Thyroid gland (tissue), 4 donors: ENCODE measurements at regions not wholly inside any gene's neighbourhood (a gene's known extent, or its start where the extent isn't known, plus 50 kb on each side); places are given as distances from the start of the nearest gene placed in this dataset.

Experiments
- POLR2A ChIP-seq, 2 donors: fragments of 450-650 bp; IDR thresholded peaks; one replicate each; pipeline ENCODE4 v1.6.1; 2017; ENCODE audit warnings: antibody characterized with exemption in 2 of 2, mild to moderate bottlenecking in 2 of 2, moderate library complexity in 1 of 2
- TF ChIP-seq, protein P1 (sequence below), 6 experiments: fragments of 200-600 bp in 3 of 6; fragments of 450-650 bp in 3 of 6; sonication (generic) in 3 of 6; IDR thresholded peaks; one replicate each; pipeline ENCODE4 v1.5.1; 2016 to 2019; ENCODE audit warnings: antibody characterized with exemption in 6 of 6, mild to moderate bottlenecking in 2 of 6, inconsistent platforms in 1 of 6, moderate library complexity in 1 of 6

DNA sequence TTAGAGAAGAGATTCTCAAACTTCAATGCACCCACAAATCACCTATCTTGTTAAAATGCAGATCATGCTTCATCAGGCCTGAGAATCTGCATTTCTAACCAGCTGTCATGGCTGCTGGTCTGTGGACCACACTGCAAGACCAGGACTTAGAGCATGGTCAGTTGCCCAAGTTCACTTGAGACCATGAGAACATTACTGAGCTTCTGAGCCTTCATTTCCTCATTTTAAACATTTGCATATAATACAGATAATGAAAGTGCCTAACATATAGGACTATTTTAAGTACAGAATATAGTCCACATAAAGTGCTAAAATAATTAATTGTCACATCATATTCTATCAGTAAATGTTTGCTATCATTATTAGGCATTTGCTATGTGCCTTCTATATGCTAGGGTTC lies 260.8 kb upstream of the TNC start:
- TF ChIP-seq, protein P1, sequence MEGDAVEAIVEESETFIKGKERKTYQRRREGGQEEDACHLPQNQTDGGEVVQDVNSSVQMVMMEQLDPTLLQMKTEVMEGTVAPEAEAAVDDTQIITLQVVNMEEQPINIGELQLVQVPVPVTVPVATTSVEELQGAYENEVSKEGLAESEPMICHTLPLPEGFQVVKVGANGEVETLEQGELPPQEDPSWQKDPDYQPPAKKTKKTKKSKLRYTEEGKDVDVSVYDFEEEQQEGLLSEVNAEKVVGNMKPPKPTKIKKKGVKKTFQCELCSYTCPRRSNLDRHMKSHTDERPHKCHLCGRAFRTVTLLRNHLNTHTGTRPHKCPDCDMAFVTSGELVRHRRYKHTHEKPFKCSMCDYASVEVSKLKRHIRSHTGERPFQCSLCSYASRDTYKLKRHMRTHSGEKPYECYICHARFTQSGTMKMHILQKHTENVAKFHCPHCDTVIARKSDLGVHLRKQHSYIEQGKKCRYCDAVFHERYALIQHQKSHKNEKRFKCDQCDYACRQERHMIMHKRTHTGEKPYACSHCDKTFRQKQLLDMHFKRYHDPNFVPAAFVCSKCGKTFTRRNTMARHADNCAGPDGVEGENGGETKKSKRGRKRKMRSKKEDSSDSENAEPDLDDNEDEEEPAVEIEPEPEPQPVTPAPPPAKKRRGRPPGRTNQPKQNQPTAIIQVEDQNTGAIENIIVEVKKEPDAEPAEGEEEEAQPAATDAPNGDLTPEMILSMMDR (IDR thresholded peaks at IDR 0.05), result no peak
- TF ChIP-seq POLR2A (IDR thresholded peaks at IDR 0.05), result no peak
